Activated CD4-positive, alpha-beta T cell treated with anti-CD3 and anti-CD28 coated beads for 48 hours (primary cell): ENCODE measurements at regions not wholly inside any gene's neighbourhood (a gene's known extent, or its start where the extent isn't known, plus 50 kb on each side); places are given as distances from the start of the nearest gene placed in this dataset.
"Not testable (repeated sequence)": the region's sequence is repeated elsewhere in the genome, so short reads cannot be mapped to it uniquely, and the experiment has no call there.

Source experiments
- DNase-seq: peaks from one replicate; pipeline ENCODE4 v3.0.0-alpha.2; 2020

DNA sequence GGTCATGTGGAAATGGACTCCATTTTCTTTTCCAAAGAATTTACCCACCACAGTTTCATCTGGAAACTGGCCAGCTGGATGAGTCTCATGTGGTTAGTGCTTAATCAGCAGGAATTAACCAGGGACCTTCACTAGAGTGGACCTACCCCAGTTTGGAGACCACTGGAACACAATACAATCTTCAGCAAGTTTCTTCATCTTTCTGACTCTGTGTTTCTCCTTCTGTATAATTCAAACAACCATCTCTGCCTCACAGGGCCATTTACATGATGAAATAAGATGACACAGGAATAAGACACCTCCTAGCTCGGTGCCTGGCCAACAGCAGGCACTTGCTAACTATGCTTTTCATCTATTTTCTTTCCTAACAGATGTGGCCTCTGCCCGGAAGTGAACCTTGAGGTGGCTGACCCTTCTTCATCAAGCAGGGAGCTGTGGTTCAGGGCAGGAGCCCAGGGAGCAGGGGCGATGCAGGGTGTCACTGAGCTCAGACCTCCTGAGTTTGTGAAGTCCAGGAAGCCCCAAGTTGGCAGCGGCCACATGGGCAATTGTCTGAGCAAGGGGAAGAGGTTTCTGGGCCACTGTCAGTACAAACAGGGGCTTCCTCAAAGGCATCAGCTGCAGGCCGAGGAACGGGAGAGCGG, 98.8 kb downstream of the SOD2 start:
- peak; percentile 8 for DNase-seq

DNA sequence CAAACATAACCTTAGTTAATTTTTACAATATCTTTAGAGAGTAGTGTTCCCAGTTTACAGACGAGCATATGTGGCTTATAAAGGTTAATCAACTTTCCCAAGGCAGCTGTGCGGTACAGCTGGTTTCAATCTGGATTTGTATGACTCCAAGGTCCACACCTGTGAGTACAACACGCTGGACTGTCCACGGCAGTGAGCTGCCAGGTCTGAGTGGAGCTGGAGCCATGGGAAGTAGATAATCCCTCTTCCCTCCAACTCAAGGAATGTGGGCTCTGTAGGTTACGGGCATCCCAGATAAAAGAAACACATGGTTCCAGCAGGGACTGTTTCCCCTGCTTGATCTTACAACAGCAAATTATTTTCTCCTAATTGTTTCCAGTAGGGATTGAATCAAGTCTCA, 102.2 kb downstream of the SOD2 start:
- DNase-seq, result no peak

DNA sequence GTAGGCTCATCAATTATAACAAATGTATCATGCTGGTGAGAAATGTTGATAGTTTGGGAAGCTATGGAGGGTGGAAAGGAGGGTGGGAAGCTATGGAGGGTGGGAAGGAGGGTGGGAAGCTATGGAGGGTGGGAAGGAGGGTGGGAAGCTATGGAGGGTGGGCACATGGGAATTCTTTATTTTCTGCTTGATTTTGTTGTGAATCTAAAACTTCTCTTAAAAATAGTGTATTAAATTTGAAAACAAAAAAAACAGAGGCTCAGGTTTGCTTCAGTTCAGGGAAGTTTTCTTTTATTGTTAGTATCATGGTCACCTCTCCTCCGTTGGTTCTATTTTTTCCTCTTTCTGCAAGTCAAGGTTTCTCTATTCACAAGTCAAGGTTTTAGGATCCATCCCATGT, 106.4 kb downstream of the SOD2 start:
- DNase-seq, result no peak

DNA sequence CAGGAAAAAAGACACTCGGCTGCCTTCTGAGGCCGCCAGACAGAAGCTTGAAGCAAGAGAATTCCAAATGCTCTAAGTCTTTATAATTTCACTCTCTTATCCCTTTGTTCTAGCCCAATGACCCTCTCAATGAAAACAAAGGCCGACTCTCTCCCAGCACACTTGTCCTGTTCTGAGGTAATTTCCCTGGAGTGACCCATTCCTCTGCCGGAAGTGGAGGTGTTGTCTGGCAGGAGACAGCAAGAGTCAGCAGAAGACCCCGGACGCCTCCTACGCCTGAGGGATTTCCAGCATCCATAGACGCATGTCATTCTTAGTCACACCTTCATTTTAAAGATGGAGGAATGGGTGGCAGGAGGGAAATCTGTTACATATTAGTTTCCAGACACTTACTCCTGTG, 110.3 kb downstream of the SOD2 start:
- DNase-seq, result no peak

DNA sequence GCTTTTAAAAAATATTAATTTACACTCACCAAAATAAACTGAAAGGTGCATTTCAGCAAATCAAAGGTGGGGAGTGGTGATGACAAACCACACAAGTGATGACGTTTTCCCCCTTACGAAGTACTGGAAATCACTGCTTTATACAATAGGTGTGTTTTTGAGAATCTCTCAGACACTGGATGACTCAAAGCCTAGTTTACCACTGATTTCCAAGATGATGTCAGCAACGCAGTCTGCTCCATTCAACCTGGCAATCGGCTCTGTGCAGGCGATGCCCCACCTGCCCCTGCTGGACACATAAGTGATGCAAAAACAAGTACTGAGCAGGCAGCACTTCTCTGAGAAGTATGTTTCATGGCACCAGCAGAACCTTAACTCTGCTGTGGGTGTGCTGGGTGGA, 114.4 kb downstream of the SOD2 start:
- DNase-seq, result no peak

DNA sequence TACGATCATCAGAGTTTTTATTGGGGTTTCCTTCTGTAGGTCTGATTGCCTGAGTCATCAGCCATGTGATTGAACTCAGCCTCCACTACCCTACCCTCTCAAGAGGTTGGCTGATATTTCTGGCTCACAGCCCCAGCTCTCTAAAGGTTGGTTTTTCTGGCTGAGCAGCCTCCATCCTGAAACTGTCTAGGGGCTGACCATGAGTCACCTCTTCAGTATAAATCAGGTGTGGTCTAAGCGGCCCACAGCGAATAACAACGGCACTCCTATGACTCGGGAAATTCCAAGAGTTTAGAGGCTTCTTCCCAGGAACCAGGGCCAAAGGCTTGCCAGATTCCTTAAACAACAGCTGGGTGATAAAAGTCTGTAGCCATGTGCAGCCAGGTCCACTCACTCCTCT, 115.5 kb downstream of the SOD2 start:
- DNase-seq, result no peak

DNA sequence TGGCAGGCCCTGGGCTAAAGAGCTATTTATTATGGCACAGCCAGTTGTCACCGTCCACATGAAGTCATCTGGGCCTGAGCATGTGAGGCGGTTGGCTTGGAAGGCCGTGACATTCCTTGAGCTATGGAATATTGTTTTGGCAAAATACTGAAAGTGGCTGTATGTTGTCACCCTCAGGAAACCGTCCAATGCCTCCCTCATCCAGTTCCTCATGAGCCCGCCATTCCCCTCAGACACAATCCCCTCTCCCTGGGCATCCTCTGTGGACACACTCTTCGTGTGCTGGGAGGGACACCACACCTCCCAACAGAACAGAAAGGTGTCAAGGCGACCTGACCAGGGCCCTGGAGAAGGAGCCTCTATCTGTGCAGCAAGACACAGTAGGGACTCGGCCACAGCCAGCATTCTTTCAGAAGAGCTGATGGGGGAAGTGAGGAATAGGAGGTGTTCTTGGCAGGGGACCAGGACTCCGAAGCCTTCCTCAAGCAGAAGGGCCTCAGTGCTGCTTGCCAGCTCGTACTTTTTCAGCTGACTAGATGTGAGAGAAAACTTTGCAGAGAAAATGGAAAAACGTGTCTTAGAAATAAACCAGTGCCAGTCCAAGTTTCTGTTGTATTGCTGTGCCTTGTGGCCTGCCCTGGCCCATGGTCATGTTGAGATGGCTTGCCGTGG, 120.5 kb downstream of the SOD2 start:
- no peak for DNase-seq

DNA sequence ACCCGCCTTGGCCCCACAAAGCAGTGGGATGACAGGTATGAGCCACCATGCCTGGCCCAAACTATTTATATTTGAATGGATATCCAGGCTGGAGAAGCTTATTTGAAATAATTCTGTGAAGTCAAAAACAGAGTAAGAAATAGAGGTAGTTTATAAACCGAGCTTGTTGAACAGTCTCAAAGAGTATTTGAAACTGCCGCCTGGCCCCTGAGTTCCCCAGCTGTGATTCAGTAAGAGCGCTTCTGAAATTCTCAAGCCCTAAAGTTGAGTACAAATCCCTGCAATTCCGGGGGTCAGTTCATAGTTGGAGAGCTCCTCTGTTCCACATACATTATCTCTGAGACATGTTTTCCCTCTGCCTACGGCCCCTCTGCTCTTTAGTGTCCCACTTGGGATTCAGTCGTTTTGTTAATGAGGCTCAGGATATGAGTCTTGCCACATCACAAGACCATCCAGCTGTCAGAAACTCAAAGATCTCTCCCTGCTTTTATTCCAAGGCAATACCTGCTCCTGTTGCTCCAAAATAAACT, 127.8 kb downstream of the SOD2 start:
- no peak for DNase-seq

DNA sequence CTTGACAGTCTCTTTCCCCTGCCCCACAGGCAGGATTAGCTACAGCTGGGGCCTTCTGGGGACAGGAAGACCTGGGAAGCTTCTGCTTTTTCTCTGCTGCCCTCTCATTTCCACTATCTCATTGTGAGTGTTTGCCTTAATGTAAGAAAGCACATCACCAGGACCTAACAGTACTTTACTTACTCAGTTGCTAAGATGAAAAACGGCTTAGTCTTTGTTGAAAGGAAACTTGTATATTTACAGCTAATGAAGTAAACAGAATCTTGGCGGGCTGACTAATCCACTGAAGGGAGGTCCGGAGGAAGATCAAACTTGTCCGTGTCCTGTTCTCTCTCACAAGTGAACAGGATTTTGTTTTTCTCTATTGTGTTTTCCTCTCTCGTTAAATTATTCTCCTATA, 128.6 kb downstream of the SOD2 start:
- DNase-seq, result no peak

DNA sequence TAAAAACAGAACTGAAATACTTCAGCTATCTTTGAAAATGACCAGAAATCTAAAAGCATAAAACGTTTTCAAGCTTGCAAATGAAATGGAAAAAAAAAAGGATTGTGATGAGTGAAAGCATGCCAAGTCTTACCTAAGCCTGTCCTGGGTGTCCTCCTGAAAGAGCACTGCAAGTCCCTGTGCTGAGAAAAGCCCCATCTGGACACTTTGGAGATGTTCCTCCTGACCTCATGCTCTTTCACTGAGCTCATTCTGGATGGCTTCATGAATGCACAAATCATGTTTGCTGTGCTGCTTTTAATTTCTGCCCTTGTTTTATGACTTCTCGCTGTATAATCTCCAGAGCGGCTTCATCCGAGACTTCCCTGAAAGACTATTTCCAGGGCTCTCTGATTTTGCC, 136.0 kb downstream of the SOD2 start:
- no peak for DNase-seq

DNA sequence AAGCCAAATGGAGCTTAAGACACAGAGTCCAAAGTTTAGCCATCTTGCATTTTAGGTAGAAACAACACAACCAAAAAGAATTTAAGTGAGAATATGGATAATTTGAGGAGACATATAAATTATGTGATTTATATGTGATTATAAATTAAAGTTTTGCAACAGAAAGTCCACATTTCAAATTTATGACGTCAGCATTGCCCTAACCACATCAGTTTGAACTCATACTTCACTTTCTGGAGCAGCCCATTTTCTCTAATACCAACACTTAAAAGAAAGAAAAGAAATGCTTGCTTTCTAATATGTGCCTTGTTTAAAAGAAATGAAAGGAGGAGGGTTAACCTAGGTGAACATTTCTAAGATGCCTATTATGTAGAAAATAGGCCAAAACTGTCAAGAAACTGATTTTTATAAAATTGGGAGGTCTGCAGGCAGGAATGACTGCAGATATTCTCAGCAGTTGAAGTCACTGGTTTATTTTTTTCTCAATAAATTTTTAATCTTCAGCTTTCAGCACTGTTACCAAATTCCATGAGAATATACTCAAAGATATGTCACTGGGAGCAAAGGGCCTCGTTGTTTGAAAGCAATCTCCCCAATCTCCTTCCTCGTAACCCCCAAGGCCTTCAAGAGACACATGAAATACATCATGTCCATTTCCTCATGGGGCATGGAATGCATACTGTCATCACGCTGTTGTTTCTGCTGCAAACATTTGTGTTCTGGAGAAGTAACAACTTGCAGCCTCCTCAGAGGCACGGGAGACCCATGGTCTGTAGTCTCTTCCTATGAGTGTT, 137.8 kb downstream of the SOD2 start:
- DNase-seq, result no peak

DNA sequence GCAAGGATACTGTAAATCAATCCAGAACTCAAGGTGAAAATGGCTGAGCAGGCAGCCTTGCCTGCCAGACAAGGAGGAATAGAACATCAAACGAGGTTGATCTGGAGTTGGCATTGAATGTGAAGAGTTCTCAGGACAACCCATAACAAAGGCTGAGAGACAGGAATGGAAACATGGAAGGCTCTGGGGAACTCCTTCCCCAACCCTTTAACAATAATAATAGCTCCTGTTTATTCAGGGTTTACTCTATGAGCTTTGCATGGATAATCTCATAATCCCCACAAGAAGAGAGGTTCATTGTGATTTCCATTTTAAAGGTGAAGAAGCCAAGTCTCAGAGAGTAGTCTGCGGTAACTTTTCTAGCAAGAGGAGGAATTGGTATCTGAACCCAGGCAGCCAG, 151.7 kb downstream of the SOD2 start:
- DNase-seq, result no peak

DNA sequence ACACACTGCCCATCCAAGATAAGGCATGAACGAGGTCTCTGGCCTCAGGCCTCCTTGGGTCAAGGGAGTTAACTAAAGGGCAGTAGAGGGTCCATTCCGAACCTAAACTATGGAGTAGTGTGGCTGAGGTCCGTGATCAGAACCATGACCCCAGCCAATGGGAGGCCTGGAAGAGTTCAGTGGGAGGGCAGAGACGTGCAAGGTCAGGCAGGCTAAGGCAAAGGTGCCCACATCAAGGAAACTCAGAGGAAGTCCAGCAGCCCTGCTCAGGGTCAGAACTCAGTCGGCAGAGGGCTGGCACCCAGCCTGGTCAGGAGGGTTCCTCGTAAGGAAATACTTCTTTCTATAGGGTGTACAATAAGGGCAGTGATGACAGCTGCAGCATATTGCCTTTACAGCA, 152.2 kb downstream of the SOD2 start:
- no peak for DNase-seq

DNA sequence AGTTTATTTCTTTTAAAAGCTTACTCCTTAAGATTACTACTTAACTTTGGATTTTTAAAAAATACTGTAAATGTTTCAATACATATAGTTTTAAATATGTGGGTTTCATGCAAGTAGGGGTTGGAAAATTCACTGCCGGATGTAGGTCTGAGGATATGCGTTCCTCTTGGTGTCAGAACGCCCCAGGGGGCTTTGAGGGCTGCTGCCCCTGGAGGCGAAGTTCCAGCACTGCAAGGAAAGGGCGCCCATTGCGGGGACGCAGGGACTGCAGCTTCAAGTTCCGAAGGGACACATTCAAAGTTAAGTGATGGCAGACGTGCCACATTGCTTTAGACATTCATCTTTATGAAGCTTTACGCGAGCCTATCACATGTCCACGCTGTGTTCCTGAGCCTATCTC, 152.9 kb downstream of the SOD2 start:
- DNase-seq, result peak; percentile 15

DNA sequence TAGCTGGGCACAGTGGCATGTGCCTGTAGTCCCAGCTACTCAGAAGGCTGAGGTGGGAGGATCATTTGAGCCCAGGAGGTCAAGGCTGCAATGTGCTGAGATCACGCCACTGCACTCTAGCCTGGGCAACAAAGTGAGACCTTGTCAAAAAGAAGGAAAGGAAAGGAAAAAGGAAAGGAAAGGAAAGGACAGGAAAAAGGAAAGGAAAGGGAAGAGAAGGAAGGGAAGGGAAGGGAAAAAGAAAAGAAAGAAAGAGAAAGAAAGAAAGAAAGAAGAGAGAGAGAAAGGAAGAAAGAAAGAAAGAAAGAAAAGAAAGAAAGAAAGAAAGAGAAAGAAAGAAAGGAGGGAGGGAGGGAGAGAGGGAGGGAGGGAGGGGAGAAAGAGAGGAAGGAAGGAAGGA, 155.0 kb downstream of the SOD2 start:
- not testable (repeated sequence) for DNase-seq

DNA sequence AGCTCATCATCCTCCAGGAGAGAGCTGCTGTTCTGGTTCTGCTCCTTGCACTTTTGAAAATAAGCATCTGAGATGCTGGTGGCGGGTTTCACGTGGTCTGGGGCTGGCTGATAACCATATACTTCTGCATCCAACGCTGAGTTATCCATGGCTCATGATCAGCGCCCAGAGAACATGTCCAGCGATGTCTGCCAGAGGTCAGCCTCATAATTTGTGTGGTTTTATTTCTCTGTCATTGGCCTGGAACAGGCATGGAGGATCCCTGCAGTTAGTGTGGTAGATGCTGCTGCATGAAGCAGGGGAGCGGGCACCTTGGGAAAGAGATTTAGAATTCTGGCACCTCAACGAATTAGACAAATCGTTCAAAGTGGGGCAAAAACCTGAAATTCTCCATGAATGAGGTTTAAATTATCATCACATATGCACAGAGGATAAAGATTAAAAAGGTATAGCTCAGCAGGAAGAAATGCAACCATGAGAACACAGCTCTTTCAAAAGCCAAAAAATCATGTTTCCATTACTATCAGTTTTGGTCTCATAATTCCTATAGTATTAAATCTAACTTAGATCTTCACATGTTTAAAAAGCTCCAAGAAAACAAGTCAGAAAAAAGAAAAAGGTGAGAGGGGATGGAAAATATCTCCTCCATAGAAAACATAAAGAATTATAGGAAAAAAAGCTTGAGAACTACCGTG, 157.2 kb downstream of the SOD2 start:
- DNase-seq, result no peak

DNA sequence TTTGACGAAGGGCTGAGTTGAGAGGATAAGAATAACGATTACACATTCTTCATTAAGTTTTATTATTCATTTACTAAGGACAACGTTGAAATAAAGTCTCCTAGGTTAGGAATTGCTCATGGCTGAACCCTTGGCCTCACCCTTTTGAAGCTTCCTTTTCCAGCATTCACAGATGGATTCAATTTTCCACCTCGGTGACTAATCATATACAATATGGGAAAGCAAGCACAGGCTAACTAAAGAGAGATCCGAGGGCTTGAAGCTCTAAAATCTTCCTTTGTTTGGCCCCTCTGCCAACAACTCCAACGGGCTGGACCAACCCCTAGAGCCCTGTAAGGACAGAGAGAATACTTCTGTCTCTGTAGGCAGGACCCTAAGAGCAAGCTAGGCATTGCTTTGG, 159.5 kb downstream of the SOD2 start:
- no peak for DNase-seq

DNA sequence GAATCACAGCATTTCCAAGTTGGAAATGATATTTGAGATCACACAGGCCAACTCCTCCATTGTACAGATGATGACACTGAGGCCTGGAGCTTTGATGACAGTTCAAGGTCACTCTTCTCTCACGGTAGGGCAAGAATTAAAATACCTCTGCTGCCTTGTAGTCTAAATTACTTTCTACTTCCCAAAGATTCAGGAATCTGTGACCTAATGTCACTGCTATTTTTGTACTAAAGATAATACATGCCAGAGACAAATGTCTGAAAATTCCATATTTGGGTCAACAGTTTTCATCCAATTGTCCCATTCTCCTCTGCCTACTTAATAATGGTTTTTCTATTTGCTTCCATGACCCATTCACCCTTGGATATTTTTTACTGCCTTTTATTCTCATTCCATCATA, 160.0 kb downstream of the SOD2 start:
- no peak for DNase-seq

DNA sequence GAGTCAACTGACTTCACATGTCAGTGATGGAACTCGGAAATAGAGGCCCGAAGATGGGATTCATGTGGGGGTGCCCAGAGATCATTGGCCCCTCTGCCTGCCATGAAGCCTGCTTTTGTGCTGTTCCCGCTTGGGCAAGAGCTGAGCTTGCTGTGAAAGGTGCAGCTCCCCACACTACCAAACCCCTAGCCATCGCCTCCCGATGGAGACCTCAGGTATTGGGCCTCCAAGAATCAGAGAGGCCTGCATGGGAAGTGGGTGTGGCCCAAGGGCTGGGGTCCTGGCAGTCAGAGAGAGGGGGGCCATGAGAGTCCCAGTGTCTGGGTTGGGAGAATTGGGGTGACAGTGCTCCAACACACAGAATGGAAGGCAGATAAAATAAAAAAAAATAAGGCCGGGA, 160.9 kb downstream of the SOD2 start:
- DNase-seq, result no peak

DNA sequence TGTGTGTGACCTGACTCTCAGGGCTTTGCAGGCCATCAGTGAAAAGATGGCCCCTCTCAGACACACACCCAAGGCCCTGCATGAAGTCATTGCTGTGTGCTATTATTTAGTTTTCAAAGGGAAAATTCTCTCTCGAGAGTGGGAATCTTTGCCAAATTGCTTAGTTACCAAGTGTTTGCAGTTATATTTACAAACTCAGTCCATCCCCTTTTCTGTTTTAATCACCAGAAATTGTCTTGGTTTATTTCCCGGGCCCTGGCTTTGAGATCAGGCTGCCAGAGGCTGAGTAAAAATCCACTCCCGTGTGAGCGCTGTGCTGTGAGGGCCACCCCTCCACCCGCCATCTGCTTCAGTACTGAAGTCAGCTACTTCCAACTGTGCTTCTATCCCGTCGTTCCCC, 163.1 kb downstream of the SOD2 start:
- DNase-seq, result no peak

DNA sequence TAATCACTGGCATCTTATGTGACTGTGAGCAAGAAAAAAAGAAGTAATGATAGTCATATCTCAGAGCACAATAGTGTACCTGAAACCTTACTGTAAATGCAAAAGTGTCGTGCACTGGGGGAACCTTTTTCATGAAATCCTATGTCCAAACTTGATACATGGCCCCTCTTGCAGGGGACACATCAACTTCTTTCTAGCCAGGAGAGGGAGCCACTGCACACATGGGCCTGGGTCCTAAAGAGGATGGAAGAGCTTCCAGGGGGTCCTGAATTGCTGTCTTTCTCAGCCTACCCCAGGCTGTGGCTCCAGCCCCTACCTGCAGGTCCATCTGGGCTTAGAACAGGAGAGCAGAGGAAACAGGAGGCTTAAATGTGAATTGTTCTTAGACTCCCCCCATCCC, 165.7 kb downstream of the SOD2 start:
- no peak for DNase-seq

DNA sequence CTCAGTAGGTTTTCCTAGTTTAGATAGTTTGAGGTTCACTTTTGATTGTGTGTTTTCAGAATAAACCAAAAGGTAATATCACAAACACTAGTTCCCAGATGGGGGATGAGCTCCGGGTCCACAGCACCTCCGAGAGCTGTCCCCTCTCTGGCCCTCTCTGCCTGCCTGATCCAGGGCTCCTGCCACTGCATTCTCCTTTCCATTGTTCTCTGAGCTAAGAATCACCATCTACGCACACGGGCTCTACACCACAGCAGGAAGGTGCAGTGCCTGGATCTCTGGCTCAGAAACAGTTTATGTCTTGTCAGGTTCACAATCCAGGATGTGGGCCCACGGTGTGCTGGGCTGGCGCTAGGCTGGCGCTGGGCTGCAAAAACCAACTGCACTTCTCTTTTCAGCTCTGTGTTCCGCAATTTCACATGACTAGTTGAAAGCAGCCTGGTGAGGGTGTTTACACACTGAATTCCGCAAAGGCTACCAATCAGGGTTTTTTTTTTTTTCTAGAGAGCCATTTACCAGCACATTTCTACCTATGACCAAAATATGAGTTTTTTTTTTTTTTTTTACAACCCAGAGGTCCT, 167.5 kb downstream of the SOD2 start:
- DNase-seq, result no peak
